ENCODE measurements at regions not wholly inside any gene's neighbourhood (a gene's known extent, or its start where the extent isn't known, plus 50 kb on each side); places are given as distances from the start of the nearest gene placed in this dataset.
A peak's percentile ranks its signal among the peaks of the same experiment; 100 is the strongest.
"Not testable (repeated sequence)": the region's sequence is repeated elsewhere in the genome, so short reads cannot be mapped to it uniquely, and the experiment has no call there.

GRCh38 chr6:113724927-113725326 lies 132.2 kb upstream of the MARCKS start:
- DNase-seq = not testable (repeated sequence)

- no peak for DNase-seq
These were observed 125.6 kb upstream of the MARCKS start for GRCh38 chr6:113731541-113731940.

GRCh38 chr6:113732384-113732966 lies 124.7 kb upstream of the MARCKS start:
- DNase-seq = peak in 13 of 14 donors; percentile 8 to 65 (median 38)

- no peak for DNase-seq
These were observed 123.8 kb upstream of the MARCKS start for GRCh38 chr6:113733381-113733780.

- DNase-seq = no peak
These were observed 122.2 kb upstream of the MARCKS start for GRCh38 chr6:113734982-113735381.

- no peak for DNase-seq
These were observed 121.7 kb upstream of the MARCKS start for GRCh38 chr6:113735491-113735890.

GRCh38 chr6:113736978-113737377 lies 120.2 kb upstream of the MARCKS start:
- DNase-seq = no peak

GRCh38 chr6:113739041-113739655 lies 118.0 kb upstream of the MARCKS start:
- no peak for DNase-seq

- no peak for DNase-seq
These were observed 115.5 kb upstream of the MARCKS start for GRCh38 chr6:113741651-113742050.

- no peak for DNase-seq
These were observed 114.8 kb upstream of the MARCKS start for GRCh38 chr6:113742342-113742741.

- no peak for DNase-seq
These were observed 112.3 kb upstream of the MARCKS start for GRCh38 chr6:113744861-113745260.

- DNase-seq = no peak
These were observed 106.8 kb upstream of the MARCKS start for GRCh38 chr6:113750151-113750855.

- DNase-seq = no peak
These were observed 102.9 kb upstream of the MARCKS start for GRCh38 chr6:113754291-113754690.

- DNase-seq = no peak
These were observed 101.5 kb upstream of the MARCKS start for GRCh38 chr6:113755449-113756289.

GRCh38 chr6:113756290-113756665 lies 100.9 kb upstream of the MARCKS start:
- no peak for DNase-seq

- no peak for DNase-seq
These were observed 98.9 kb upstream of the MARCKS start for GRCh38 chr6:113758214-113758613.

GRCh38 chr6:113758826-113759574 lies 98.1 kb upstream of the MARCKS start:
- no peak for DNase-seq

- no peak for DNase-seq
These were observed 94.5 kb upstream of the MARCKS start for GRCh38 chr6:113762641-113763040.

GRCh38 chr6:113763311-113763766 lies 93.8 kb upstream of the MARCKS start:
- DNase-seq = no peak

- DNase-seq = peak in 1 of 14 donors; percentile 3
These were observed 93.3 kb upstream of the MARCKS start for GRCh38 chr6:113763876-113764275.

- DNase-seq = no peak
These were observed 91.2 kb upstream of the MARCKS start for GRCh38 chr6:113765909-113766308.

- no peak for DNase-seq
These were observed 89.2 kb upstream of the MARCKS start for GRCh38 chr6:113767985-113768384.

All from C1 segment of cervical spinal cord (tissue), 14 donors.